HEK293 (cell line): ENCODE measurements at regions not wholly inside any gene's neighbourhood (a gene's known extent, or its start where the extent isn't known, plus 50 kb on each side); places are given as distances from the start of the nearest gene placed in this dataset.

ENCODE experiments used
- CTCF ChIA-PET: fragments of 350-600 bp; formaldehyde crosslinking; extraction: SDS; loops from one replicate; lab custom pipeline; 2021; ENCODE audit warnings: antibody characterized with exemption; lab: Yijun Ruan, JAX
- POLR2A ChIA-PET: fragments of 300-600 bp; formaldehyde crosslinking; extraction: SDS; loops from one replicate; lab custom pipeline; 2020; ENCODE audit warnings: antibody characterized with exemption, inconsistent platforms; lab: Yijun Ruan, JAX
- H3K27ac ChIP-seq: fragments of 200-500 bp; sonication (Bioruptor generic); 2 replicates; pipeline ENCODE4 v1.5.1; 2014; ENCODE audit warnings: low read depth, low read length, control low read depth, inconsistent platforms; ENCODE audit errors: extremely low read depth
- H3K36me3 ChIP-seq, 2 experiments: fragments of 200-500 bp in 1 of 2; sonication (Bioruptor generic) in 1 of 2; 1 replicate in 1 of 2; 2 replicates in 1 of 2; pipeline ENCODE4 v1.5.1; 2014 to 2017; ENCODE audit warnings: inconsistent platforms in 2 of 2, low read length in 2 of 2; ENCODE audit not compliant: control insufficient read depth in 2 of 2, insufficient read depth in 1 of 2
- H3K4me1 ChIP-seq: fragments of 200-500 bp; sonication (Bioruptor generic); 2 replicates; pipeline ENCODE4 v1.5.1; 2014; ENCODE audit warnings: mild to moderate bottlenecking, low read length, inconsistent platforms; ENCODE audit not compliant: control insufficient read depth, insufficient read depth
- H3K4me3 ChIP-seq: 2 replicates; pipeline ENCODE4 v1.5.1; 2011; ENCODE audit warnings: low read depth, mild to moderate bottlenecking, control low read depth, low read length, moderate library complexity
- H3K9me3 ChIP-seq: fragments of 200-500 bp; sonication (Bioruptor generic); 2 replicates; pipeline ENCODE4 v1.5.1; 2014; ENCODE audit warnings: low read depth, low read length, inconsistent platforms; ENCODE audit not compliant: control insufficient read depth, insufficient read depth
- KLF10 ChIP-seq: fragments of 450-650 bp; IDR thresholded peaks from 2 replicates; pipeline ENCODE4 v1.5.1; 2018; ENCODE audit warnings: missing biosample characterization, mild to moderate bottlenecking, missing genetic modification characterization
- RBAK ChIP-seq: fragments of 450-650 bp; formaldehyde crosslinking; IDR thresholded peaks from 2 replicates; pipeline ENCODE4 v1.5.1; 2016; ENCODE audit warnings: missing biosample characterization, missing genetic modification characterization
- YY2 ChIP-seq: fragments of 450-650 bp; formaldehyde crosslinking; IDR thresholded peaks from 2 replicates; pipeline ENCODE4 v1.5.1; 2016; ENCODE audit warnings: missing biosample characterization, missing genetic modification characterization
- ZBTB8A ChIP-seq: fragments of 450-650 bp; formaldehyde crosslinking; IDR thresholded peaks from 2 replicates; pipeline ENCODE4 v1.5.1; 2016; ENCODE audit warnings: missing biosample characterization, missing genetic modification characterization
- ZFHX2 ChIP-seq: fragments of 450-650 bp; formaldehyde crosslinking; conservative IDR thresholded peaks from 2 replicates; pipeline ENCODE4 v1.5.1; 2016; ENCODE audit warnings: missing biosample characterization, missing genetic modification characterization
- ZNF169 ChIP-seq: fragments of 450-650 bp; formaldehyde crosslinking; IDR thresholded peaks from 2 replicates; pipeline ENCODE4 v1.5.1; 2016; ENCODE audit warnings: missing biosample characterization, missing genetic modification characterization
- ZNF211 ChIP-seq: fragments of 450-650 bp; formaldehyde crosslinking; IDR thresholded peaks from 2 replicates; pipeline ENCODE4 v1.5.1; 2016; ENCODE audit warnings: low read depth, missing biosample characterization, missing genetic modification characterization
- ZNF214 ChIP-seq: fragments of 450-650 bp; formaldehyde crosslinking; IDR thresholded peaks from 2 replicates; pipeline ENCODE4 v1.5.1; 2017; ENCODE audit warnings: missing biosample characterization, mild to moderate bottlenecking, missing genetic modification characterization, borderline replicate concordance
- ZNF354C ChIP-seq: fragments of 450-650 bp; formaldehyde crosslinking; IDR thresholded peaks from 2 replicates; pipeline ENCODE4 v1.5.1; 2016; ENCODE audit warnings: missing biosample characterization, missing genetic modification characterization, low read depth, borderline replicate concordance
- ZNF514 ChIP-seq: fragments of 450-650 bp; formaldehyde crosslinking; IDR thresholded peaks from 2 replicates; pipeline ENCODE4 v1.5.1; 2016; ENCODE audit warnings: missing biosample characterization, missing genetic modification characterization
- ZNF560 ChIP-seq: fragments of 450-650 bp; formaldehyde crosslinking; IDR thresholded peaks from 2 replicates; pipeline ENCODE4 v1.5.1; 2017; ENCODE audit warnings: missing biosample characterization, missing genetic modification characterization, borderline replicate concordance
- ZNF585B ChIP-seq: fragments of 450-650 bp; formaldehyde crosslinking; IDR thresholded peaks from 2 replicates; pipeline ENCODE4 v1.5.1; 2016; ENCODE audit warnings: missing biosample characterization, missing genetic modification characterization
- ZNF624 ChIP-seq: fragments of 450-650 bp; formaldehyde crosslinking; IDR thresholded peaks from 2 replicates; pipeline ENCODE4 v1.5.1; 2017; ENCODE audit warnings: missing biosample characterization, missing genetic modification characterization
- ZNF677 ChIP-seq: fragments of 450-650 bp; IDR thresholded peaks from 2 replicates; pipeline ENCODE4 v1.5.0; 2018; ENCODE audit warnings: missing biosample characterization, mild to moderate bottlenecking, missing genetic modification characterization, moderate library complexity
- ZNF747 ChIP-seq: fragments of 450-650 bp; formaldehyde crosslinking; IDR thresholded peaks from 2 replicates; pipeline ENCODE4 v1.5.1; 2016; ENCODE audit warnings: missing biosample characterization, missing genetic modification characterization
- ZNF792 ChIP-seq: fragments of 450-650 bp; formaldehyde crosslinking; IDR thresholded peaks from 2 replicates; pipeline ENCODE4 v1.5.1; 2016; ENCODE audit warnings: missing biosample characterization, missing genetic modification characterization
- ZNF843 ChIP-seq: fragments of 450-650 bp; formaldehyde crosslinking; IDR thresholded peaks from 2 replicates; pipeline ENCODE4 v1.5.1; 2016; ENCODE audit warnings: missing biosample characterization, missing genetic modification characterization
- TF ChIP-seq, protein P1 (sequence below): fragments of 450-650 bp; formaldehyde crosslinking; IDR thresholded peaks from 2 replicates; pipeline ENCODE4 v1.5.1; 2016; ENCODE audit warnings: missing biosample characterization, missing genetic modification characterization, borderline replicate concordance
- TF ChIP-seq, protein P2 (sequence below): fragments of 450-650 bp; IDR thresholded peaks from 2 replicates; pipeline ENCODE4 v1.5.1; 2018; ENCODE audit warnings: missing biosample characterization, missing genetic modification characterization
- TF ChIP-seq, protein P3 (sequence below): fragments of 450-650 bp; formaldehyde crosslinking; IDR thresholded peaks from 2 replicates; pipeline ENCODE4 v1.5.1; 2017; ENCODE audit warnings: missing biosample characterization, missing genetic modification characterization
- TF ChIP-seq, protein P4 (sequence below): fragments of 450-650 bp; formaldehyde crosslinking; IDR thresholded peaks from 2 replicates; pipeline ENCODE4 v1.5.1; 2017; ENCODE audit warnings: missing biosample characterization, missing genetic modification characterization

DNA sequence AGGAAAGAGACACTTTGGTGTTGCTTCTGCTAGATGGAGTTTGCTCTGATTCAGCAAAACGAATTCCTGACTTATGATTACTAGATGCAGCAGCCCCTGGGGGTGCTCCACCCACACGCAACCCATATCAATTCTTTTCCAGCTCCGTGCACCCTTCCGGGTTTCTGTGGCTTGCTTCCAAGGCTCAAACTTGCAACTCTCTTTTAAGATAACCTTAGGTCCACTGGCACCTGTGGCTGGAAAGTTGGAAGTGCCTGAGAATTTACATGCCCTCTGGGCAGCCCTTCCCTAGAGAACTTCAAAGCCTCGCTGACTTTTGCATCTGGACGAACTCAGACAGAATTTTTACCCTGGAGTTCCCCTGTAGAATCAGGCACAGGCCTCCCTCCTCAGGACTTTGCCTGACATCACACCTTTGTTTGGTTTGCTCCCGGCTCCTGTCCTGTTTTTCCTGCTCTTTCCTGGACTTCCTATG, 224.9 kb downstream of the SNX18 start:
- Histone ChIP-seq H3K4me1 (no peaks in the 10 kb centered on the region), H3K27ac (no peak overlapping the region), H3K4me3 (no peak overlapping the region), H3K9me3 (no peaks in the 10 kb centered on the region), H3K36me3 (no peaks in the 10 kb centered on the region)
- TF ChIP-seq ZBTB8A: no peak
- peak; percentile 49; the same call in 1 of the 2 replicates for TF ChIP-seq ZFHX2
- ChIA-PET CTCF (interaction anchor here (0.9 to 2.0 kb wide), 8 partner anchors 11 to 225 kb away, joined by 3 to 7 read pairs (median 4); partner anchors contain the start of gene SNX18), POLR2A (interaction anchor here (0.5 to 1.0 kb wide), 2 partner anchors 41 to 212 kb away, joined by 3 to 4 read pairs; no protein-coding TSS in a partner anchor)

DNA sequence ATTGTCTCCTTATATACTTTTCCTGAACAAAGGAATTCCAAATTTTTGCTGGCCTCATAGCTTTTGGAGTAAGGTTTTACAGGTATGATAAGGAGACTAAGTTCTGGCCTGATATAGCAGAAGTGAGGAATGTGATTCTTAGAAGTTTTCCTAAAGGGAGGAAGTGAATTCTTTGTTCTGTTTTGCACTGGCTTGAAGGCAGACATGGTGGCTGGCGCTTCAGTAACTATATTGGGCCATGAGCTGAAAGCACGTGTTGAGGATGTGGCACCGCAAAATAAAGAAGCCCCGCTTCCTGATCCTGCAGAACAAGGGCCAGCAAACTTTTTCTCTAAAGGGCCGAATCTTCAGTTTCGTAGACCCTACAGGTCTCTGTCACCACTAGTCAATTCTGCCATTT, 224.2 kb downstream of the SNX18 start:
- CTCF ChIA-PET: interaction anchor here (0.9 to 2.0 kb wide), 5 partner anchors 10 to 225 kb away, joined by 3 to 7 read pairs (median 4); partner anchors contain the start of gene SNX18
- H3K4me3 ChIP-seq: no peak overlapping the region
- POLR2A ChIA-PET: interaction anchor here (0.5 to 1.0 kb wide), 2 partner anchors 41 to 211 kb away, joined by 3 to 4 read pairs; no protein-coding TSS in a partner anchor
- no peak overlapping the region for H3K27ac ChIP-seq
- no peaks in the 10 kb centered on the region for H3K4me1 ChIP-seq
- TF ChIP-seq YY2 (tag by site-specific recombination) (no peak), ZNF560 (no peak), ZNF624 (tag by site-specific recombination) (no peak), ZNF514 (tag by site-specific recombination) (no peak), ZNF211 (tag by site-specific recombination) (no peak), RBAK (tag by site-specific recombination) (no peak), ZNF214 (tag by site-specific recombination) (no peak), KLF10 (tag by site-specific recombination) (no peak), ZNF677 (tag by site-specific recombination) (no peak), ZNF792 (no peak), ZNF843 (tag by site-specific recombination) (no peak), ZNF747 (tag by site-specific recombination) (no peak), ZNF585B (no peak), ZNF354C (tag by site-specific recombination) (no peak), ZNF169 (tag by site-specific recombination) (no peak)
- TF ChIP-seq, protein P1, sequence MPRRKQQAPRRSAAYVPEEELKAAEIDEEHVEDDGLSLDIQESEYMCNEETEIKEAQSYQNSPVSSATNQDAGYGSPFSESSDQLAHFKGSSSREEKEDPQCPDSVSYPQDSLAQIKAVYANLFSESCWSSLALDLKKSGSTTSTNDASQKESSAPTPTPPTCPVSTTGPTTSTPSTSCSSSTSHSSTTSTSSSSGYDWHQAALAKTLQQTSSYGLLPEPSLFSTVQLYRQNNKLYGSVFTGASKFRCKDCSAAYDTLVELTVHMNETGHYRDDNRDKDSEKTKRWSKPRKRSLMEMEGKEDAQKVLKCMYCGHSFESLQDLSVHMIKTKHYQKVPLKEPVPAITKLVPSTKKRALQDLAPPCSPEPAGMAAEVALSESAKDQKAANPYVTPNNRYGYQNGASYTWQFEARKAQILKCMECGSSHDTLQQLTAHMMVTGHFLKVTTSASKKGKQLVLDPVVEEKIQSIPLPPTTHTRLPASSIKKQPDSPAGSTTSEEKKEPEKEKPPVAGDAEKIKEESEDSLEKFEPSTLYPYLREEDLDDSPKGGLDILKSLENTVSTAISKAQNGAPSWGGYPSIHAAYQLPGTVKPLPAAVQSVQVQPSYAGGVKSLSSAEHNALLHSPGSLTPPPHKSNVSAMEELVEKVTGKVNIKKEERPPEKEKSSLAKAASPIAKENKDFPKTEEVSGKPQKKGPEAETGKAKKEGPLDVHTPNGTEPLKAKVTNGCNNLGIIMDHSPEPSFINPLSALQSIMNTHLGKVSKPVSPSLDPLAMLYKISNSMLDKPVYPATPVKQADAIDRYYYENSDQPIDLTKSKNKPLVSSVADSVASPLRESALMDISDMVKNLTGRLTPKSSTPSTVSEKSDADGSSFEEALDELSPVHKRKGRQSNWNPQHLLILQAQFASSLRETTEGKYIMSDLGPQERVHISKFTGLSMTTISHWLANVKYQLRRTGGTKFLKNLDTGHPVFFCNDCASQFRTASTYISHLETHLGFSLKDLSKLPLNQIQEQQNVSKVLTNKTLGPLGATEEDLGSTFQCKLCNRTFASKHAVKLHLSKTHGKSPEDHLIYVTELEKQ: no peak
- TF ChIP-seq, protein P2, sequence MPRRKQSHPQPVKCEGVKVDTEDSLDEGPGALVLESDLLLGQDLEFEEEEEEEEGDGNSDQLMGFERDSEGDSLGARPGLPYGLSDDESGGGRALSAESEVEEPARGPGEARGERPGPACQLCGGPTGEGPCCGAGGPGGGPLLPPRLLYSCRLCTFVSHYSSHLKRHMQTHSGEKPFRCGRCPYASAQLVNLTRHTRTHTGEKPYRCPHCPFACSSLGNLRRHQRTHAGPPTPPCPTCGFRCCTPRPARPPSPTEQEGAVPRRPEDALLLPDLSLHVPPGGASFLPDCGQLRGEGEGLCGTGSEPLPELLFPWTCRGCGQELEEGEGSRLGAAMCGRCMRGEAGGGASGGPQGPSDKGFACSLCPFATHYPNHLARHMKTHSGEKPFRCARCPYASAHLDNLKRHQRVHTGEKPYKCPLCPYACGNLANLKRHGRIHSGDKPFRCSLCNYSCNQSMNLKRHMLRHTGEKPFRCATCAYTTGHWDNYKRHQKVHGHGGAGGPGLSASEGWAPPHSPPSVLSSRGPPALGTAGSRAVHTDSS: no peak
- TF ChIP-seq, protein P3, sequence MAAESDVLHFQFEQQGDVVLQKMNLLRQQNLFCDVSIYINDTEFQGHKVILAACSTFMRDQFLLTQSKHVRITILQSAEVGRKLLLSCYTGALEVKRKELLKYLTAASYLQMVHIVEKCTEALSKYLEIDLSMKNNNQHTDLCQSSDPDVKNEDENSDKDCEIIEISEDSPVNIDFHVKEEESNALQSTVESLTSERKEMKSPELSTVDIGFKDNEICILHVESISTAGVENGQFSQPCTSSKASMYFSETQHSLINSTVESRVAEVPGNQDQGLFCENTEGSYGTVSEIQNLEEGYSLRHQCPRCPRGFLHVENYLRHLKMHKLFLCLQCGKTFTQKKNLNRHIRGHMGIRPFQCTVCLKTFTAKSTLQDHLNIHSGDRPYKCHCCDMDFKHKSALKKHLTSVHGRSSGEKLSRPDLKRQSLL (tag by site-specific recombination): no peak
- TF ChIP-seq, protein P4, sequence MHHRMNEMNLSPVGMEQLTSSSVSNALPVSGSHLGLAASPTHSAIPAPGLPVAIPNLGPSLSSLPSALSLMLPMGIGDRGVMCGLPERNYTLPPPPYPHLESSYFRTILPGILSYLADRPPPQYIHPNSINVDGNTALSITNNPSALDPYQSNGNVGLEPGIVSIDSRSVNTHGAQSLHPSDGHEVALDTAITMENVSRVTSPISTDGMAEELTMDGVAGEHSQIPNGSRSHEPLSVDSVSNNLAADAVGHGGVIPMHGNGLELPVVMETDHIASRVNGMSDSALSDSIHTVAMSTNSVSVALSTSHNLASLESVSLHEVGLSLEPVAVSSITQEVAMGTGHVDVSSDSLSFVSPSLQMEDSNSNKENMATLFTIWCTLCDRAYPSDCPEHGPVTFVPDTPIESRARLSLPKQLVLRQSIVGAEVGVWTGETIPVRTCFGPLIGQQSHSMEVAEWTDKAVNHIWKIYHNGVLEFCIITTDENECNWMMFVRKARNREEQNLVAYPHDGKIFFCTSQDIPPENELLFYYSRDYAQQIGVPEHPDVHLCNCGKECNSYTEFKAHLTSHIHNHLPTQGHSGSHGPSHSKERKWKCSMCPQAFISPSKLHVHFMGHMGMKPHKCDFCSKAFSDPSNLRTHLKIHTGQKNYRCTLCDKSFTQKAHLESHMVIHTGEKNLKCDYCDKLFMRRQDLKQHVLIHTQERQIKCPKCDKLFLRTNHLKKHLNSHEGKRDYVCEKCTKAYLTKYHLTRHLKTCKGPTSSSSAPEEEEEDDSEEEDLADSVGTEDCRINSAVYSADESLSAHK (tag by site-specific recombination): no peak
- TF ChIP-seq, all 188 proteins: peak for 0
- H3K9me3 ChIP-seq: no peaks in the 10 kb centered on the region
- H3K36me3 ChIP-seq: no peaks in the 10 kb centered on the region
